HTR-8/SVneo (cell line): ENCODE measurements at regions not wholly inside any gene's neighbourhood (a gene's known extent, or its start where the extent isn't known, plus 50 kb on each side); places are given as distances from the start of the nearest gene placed in this dataset.

Source experiments
- DNase-seq: peaks from one replicate; pipeline ENCODE4 v3.0.0; 2011; ENCODE audit warnings: low spot score, mixed read lengths; ENCODE audit not compliant: insufficient read length
- FAIRE-seq: peaks from 2 replicates; lab custom pipeline; 2011; peaks lifted over from hg19 to GRCh38; lab: Jason Lieb, UNC

DNA sequence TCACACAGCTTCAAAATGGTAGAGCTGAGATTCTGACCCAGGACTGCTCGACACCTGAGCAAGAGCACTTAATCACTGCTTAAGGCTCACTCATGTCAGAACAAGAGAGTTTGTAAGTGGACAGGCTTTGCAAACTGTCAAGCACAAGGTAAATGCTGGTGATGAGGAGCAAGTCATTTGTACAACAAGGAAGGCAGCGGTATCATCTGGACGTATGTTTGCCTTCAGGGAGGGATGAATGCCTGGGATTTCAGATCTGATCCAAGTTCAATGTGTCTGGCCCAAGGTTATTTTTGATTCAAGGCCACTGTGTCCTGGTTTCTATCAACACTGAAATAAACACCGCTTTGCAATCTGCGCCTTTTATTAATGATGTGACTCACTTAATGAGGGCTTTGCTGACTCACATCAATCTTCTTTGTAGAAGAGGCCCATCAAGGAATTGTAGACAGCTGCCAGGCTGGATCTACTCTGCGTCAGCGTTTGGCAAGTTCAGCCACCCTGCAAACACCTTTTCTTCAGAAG is 174.4 kb upstream of the HS3ST3A1 start:
- DNase-seq (no peak), FAIRE-seq (no peak)

DNA sequence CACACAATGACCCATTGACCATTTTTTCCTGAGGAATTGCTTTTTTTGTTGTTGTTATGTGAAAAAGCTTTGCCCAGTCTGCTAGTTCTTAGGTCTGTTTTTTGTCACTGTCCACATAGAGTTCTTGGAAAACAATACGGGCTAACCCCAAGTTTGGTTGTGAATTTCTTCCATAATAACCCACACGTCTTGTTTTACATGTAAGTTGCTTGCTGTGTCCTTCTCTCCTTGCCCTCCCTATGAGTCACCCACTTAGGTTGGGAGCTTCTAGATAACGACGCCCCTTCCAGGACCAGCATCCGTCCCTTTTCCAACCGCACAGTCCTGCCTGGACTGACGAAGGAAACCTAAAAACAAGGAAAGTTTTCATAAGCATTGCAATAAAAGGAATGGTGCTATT is 175.3 kb upstream of the HS3ST3A1 start:
- DNase-seq (no peak), FAIRE-seq (no peak)

DNA sequence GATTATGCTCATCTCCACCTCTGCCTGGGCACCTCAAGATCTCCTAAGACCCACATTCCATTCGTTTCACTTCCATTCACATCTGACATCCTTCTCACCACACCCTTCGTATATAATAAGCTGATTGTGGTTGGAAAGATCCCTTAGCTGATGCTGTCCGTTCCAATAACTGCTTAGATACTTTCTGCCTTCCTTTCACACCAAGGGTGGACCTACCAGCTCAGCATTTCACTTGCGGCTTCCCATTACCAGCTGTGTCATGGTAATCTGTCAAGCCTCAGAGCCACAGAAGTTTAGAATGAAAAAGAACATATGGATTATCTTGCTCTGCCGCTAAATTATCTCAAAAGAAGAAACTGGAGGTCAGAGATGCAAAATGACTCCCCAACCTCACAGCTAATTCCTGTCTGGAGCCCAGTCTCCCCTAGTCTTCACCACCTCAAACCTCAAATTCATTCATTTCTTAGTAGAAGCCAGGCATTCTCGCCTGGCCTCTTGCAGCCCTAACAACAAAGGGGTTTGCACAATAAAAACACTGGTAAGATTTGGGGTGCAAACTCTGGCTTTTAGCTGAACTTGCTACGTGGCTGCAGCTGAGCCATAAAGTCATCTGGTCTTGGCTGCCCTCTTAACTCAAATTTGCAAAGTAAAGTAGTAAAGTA is 182.8 kb upstream of the HS3ST3A1 start:
- DNase-seq (no peak), FAIRE-seq (no peak)

DNA sequence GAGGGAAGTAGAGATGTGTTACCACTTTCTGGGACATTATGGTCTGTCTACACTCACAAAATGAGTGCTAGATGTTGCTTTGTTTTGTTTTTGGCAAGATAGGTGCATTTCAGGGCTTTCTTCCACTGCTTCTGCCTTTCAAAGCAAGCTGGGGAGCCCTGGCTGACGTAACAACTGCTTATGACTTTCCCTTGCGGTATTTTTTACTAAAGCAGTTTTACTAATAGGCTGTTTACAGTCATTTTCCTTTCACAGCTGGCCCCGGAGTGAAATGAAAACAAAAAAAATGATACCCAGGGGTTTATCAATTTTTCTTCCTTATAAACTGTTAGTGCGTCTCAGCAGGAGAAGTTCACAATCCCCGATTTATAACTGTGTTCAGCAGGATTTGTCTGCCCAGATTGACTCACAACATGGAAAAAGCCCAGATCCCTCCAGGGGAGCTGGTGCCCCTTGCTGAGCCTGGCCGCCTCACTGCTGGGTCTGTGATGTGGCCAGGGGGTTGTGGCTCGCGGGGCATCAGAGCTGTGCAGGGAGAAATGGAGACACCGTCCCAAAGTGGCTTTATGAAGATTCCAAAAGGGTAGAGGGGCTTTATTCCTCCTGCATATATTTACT is 184.4 kb upstream of the HS3ST3A1 start:
- DNase-seq (no peak), FAIRE-seq (no peak)

DNA sequence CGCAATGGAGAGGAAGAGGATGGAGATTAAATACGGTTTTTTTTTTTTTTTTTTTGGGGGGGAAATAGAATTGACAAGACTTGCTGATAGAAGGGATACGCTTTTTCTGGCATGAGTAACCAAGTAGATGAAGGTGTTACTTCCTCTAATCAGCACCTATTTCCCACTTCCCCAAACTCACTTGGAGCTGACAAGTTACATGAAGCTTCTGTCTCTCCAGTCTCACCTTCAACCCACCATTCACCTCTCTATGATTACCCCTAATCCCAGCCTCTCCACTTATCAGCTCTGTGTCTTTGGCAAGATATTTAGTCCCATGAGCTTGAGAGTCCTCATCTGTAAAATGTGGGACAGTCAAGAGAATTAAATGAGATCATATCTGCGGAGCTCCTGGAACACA is 185.9 kb upstream of the HS3ST3A1 start:
- DNase-seq (no peak), FAIRE-seq (no peak)

DNA sequence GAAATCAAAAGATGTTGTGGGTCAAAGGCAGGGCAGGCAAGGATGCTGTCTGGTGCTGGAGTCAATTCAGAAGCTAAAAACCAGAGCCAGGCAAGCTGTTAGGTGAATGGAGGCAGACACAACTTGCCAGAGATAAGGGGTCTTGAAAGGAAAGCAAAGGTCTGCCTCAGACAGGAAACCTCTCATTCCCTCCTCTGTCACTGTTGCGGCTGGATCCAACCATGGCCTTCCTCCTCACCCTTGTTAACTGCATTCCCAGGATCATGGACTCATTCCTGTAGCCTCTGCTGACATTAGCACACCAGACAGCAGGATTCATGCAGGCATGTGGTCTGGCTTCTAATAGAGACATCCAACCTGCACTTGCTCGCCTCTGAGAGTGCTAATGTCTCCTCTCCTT is 186.7 kb upstream of the HS3ST3A1 start:
- FAIRE-seq, result no peak
- DNase-seq, result no peak

DNA sequence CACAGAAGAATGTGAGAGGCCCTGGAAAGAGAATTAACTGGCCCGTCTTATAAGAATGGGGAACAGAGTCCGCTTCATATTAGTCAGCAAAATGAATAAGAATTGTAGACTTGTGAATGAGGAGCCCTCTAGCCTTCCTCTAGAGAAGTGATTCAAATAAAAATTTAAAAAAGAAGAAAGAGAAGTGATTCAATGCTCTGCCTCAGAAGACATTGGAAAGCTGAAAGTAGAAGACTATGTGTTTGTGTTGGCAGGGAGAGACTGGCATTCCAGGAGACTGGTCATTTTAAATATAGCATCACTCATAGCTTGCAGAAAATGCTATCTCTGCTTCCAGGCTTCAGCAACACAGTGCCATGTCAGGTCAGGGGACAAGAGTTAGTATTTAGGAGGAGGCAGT is 190.6 kb upstream of the HS3ST3A1 start:
- DNase-seq, result no peak
- no peak for FAIRE-seq

DNA sequence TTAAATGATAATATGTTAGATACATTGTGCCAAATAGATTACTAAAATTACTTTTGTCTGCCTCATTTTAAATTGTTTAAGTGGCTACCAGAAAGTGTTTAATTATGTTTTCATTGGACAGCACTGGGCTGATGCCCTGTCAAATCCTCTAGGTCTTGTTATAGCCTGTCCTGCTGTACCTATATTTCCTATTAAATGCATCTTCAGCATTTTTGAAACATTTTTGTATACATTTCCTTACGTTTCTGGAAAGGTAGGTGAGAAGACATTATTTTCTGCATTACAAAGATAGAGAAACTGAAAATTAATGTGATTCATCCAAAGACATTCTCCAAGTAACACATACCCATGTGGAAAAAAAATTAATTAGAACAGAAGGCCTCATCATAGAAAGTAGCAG is 192.2 kb upstream of the HS3ST3A1 start:
- DNase-seq, result no peak
- FAIRE-seq, result no peak

DNA sequence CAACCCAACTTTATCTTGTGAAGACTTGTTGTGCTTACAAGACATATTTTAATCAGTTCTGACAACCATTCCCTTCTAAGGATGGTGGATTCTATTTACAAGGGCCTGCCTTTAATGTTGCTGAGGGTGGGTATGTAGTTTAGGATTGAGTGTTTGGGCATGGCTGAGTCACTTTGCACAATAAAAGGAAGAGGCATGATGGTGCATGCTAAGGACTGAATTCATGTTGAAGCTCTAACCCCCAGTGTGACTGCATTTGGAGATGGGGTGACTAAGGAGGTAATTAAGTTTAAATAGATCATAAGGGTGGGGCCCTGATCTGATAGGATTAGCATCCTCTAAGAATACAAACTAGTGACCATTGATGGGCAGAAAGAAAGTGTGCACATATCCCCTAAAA is 196.1 kb upstream of the HS3ST3A1 start:
- DNase-seq (no peak), FAIRE-seq (no peak)

DNA sequence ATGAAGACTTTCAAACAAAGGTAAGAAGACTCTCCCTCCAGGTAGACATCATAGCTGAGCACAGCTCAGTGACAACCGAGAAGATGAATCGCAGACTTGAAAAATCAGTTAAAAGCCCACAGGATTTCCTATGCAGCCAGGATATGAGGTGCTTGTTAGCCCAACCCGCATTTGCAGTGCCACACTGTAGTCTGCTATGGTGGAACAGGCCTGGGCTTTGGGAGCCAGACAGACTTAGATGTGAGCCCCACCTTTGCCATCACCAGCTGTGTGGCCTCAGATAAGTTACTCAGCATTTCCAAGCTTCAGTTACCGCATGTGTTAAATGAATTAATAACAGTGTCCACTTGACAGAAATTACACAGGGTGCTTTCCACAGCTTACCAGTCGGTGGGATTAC is 204.4 kb upstream of the HS3ST3A1 start:
- no peak for DNase-seq
- no peak for FAIRE-seq

DNA sequence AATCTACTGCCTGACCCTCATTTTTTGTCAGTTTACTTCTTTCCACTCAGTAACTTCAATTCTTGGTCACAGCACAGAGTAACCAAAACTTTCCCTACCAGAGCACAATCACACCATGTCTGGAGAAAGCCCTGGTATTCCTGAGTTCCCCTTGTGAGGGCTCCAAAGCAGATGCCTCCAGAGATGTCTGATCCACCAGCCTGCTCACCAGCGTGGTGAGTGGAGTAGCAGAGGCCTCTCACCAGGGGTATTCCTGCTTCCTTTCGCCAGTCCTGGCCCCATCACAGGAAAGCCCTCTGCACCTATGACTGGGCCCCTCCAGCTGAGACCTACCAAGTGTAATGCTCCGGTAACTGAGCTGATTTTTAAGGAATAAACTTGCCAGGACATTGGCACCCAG is 205.4 kb upstream of the HS3ST3A1 start:
- no peak for FAIRE-seq
- DNase-seq, result no peak

DNA sequence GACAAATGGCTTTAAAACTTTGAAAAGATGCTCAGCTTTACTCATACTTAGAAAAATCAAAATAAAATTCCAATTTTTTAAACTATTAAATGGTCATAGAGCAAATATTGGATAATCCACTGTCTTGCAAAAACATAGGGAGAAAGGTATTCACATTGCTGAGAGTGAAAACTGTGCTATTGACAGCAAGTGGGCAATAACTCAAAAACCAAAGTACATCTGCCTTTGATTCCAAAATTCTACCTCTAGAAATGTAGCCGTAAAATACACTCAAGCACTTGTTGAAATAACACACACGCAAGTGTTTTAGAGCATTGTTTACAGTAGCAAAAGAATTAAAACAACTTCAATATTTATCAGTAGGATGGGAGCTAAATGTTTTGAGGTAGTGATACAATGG is 210.6 kb upstream of the HS3ST3A1 start:
- no peak for DNase-seq
- no peak for FAIRE-seq

DNA sequence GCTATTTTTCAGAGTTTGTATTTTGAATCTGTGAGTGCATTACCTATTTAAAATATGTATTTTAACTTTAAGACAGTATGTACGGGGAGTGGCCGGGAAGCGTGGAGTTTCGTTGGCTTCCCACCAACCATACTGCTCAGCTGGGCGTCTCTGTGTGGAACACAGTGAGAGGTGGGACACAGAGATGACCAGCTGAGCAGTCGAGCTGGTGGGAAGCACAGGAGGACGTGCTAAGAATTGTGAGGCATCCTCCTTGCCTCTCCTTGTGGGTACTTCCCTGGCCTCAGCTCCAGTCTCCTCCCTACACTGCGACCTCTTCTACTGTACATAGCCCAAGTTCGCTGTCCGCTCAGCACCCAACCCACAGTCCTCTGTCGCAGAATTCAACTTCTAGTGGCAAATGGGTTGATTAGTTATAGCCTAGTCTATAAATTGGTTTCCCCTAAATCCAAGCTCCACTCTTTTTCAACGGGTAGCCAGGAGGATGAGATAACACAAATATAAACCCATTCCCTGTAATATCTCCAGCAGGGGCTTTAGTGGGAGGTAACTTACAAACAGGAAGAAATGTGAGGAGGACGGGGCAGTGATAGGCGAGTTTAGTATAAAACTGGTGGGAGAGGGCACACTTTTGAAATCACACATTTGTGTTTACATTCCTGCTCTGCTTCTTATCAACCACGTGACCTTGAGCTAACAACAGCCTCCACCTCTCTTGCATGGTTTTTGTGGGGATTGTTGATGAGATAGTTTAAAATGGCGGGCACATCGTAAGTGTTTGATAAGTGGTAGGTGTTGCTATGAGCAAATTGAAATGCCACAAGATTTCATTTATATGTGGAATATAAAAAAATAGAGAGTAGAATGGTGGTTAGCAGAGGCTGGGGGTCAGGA is 211.9 kb upstream of the HS3ST3A1 start:
- no peak for DNase-seq
- FAIRE-seq, result no peak

DNA sequence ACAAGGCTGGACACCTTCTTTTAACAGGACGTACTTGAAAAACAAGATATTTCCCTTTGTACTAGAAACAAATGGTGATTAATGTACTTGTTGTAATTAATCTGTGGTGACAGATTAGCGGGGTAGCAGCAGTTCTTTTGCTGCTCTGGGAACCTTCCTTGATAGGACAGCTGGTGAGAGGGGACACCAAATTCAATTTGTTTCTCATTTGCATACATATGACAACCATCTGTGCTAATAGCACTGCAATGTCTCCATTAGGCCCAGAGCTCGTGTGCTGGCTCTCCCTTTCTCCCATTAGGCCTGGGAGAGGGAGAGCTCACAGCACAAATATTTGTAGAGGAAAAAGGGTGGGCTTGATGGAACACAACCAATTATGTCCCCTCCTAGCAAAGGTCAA is 221.0 kb upstream of the HS3ST3A1 start:
- no peak for FAIRE-seq
- DNase-seq, result no peak

DNA sequence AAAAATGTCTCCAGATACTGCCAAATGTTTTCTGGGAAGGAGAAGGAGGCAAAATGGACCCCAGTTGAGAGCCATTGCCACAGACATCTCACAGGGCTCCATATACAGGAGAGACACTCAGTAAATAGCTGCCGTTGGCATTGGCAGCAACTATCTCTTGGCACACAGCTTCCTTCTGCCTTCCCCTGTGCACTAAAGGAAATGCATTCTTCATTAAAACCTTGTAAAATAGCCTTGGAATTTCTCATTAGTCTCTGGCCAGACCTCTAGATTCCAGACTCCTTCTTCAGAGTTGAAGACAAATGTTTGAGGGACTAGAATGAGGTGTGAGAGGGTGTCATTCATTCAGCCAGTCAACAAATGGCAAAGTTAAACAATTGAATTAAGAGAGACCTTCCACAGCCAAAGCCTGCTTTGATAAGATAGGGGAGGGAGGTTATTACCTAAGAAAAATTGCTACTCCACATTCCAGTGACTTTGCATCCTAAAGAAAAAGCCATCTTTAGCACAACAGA is 223.9 kb upstream of the HS3ST3A1 start:
- FAIRE-seq (no peak), DNase-seq (no peak)

DNA sequence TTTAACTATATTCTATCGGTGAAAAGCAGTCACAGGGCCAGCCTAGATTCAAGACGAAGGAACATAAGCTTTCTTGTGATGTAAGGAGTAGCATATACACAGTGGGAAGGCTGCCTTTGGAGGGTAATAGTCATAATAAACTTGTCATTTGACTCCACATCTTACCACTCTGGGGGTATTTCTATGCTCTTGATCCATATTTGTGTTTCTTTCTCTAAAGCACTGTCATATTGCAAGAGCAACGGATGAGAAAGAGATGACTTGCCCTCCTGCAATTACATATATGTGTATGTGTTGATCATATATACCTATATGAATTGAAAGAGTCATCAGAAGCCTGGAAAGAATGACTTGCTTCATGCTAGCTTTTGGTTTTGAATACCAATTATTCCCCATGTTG is 225.4 kb upstream of the HS3ST3A1 start:
- no peak for FAIRE-seq

DNA sequence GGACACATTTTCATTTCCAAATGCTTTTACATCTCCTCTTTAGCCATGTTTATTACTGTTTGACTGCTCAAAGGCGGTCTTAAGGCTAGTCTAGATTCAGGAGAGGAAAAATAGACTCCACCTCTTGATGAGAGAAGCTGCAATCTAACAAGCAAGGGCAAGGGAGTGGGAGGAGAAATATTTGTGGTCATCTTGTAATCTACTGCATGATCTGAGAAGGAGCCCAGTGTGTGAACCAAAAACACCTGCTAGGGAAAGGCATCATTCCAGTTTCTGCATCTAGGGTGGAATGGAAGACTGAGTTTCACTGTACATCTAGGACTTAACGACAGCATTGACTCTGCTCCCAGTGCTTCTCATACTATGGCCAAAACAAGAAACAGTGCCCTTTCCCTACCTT is 232.2 kb upstream of the HS3ST3A1 start:
- no peak for DNase-seq
- no peak for FAIRE-seq

More for the DNA sequence above, 225.4 kb upstream of the HS3ST3A1 start:
- no peak for DNase-seq

DNA sequence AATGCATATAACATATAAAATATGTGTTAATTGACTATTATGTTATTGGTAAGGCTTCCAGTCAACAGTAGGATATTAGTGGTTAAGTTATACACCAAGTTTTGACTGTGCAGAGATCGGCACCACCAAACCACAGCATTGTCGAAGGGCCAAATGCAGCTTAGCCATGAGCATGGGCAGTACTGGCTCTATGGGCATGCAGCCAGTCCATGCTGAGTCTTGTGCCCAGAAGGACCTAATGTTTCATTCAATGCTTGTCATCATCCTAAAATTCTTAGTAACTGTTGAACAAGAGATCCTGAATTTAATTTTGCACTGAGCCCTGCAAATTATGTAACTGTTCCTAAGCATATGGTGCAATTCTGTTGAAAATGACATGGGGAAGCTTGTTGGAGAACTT is 233.4 kb upstream of the HS3ST3A1 start:
- DNase-seq, result no peak
- FAIRE-seq, result no peak

DNA sequence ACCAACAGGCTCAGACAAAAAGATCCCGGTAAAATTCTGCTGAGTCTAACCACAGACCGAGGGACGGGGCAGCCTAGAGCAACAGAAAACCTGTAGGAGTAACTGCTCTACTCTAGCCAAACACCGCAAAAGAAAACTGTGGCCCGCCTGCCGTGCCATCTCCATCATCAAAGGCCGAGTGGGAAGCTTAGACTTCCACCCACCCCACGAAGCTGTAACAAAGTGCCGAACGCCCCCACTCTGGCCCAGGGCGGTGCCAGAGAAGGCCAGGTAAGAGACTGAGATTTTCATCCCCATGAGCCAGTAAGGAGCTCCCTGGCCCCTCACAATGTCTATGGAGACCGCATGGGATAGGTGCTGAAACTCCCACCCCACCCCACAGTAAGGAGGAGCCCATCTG is 231.9 kb upstream of the COX10 start:
- DNase-seq (no peak), FAIRE-seq (no peak)

DNA sequence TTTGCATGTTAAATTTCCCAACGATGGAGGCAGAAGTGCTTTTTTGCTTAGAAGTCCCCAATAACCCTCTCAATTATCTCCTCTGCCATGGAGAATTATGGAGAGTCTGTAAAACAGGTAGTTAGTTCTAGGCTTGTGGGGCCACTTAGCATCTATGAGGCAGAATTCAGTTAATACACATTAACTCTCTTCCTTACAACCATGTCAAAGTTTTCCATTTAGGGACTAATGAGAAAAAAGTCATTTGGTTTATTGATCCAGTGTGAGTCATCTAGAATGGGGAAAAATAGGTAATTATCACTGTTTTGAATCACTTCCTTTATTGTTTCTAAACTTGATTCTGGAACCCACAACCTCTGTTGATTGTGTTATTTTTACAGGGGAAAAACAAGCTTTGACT is 229.1 kb upstream of the COX10 start:
- no peak for DNase-seq
- no peak for FAIRE-seq
